ENCODE measurements at regions not wholly inside any gene's neighbourhood (a gene's known extent, or its start where the extent isn't known, plus 50 kb on each side); places are given as distances from the start of the nearest gene placed in this dataset.

- no peak for TF ChIP-seq POLR2A (IDR thresholded peaks at IDR 0.05)
- no peak for TF ChIP-seq CTCF (IDR thresholded peaks at IDR 0.05)
These were observed 129.6 kb downstream of the VPREB1 start for GRCh38 chr22:22374163-22374562.

Measured in adrenal gland (tissue), 5 donors.